SKM-1 (cell line): ENCODE measurements at regions not wholly inside any gene's neighbourhood (a gene's known extent, or its start where the extent isn't known, plus 50 kb on each side); places are given as distances from the start of the nearest gene placed in this dataset.
"Not testable (repeated sequence)": the region's sequence is repeated elsewhere in the genome, so short reads cannot be mapped to it uniquely, and the experiment has no call there.

Experiments used
- DNase-seq: peaks from one replicate; lab custom pipeline; 2025; ENCODE audit not compliant: unreplicated experiment; lab: John Stamatoyannopoulos, UW

DNA sequence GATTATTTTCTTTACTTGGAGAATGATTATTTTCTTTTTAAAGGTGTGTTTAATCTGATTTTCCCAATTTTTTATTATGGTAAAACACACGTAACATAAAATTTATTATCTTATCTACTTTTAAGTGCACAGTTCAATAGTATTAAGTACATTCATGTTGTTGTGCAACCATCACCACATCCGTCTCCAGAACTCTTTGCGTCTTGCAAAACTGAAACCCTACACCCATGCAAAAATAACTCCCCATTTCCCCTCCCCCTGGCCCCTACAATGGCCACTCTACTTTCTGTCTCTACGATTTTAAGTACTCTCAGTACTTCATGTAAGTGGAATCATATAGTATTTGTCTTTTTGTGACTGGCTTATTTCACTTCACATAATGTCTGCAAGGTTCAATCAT lies 230.7 kb downstream of the SATB1 start:
- DNase-seq, result no peak

DNA sequence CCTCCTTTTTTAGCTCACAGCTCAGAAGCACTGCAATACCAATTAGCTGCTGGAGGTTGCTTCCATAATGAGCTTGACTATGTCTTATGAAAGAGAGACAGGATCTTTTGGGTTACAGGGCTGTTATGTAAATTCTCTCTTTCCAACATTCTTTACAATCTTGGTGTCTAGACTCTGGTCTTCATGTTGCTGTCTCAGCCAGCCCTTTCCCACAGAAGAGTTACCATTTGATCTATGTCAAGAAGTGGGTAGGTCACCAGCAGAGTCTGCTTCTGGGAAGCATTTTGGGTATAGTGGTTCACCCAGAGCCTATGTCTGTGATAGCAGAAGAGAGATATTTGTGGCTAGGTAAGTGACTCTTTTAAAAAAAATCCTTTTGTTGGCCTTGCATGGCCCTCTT lies 234.5 kb downstream of the SATB1 start:
- DNase-seq, result no peak

GRCh38 chr3:18189282-18190050 lies 235.7 kb downstream of the SATB1 start:
- no peak for DNase-seq

DNA sequence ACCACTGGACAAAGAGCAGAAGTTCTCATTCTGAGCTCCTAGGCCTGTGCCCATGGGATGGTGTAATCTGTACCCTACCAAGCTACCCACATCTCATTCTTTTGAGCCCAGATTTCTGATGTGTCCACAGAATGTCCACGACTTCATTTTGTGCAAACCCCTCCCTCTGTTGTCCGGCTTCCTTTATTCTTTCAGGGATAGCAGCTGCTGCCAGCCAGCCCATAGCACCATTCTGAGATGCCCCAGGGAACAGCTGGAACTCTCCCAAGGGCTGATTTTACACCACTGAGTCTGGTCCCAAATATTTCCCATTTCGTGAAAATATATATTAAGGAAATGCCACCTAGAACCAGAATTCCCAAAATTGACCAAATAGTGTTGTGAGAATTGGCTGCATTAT lies 236.6 kb downstream of the SATB1 start:
- DNase-seq, result no peak

DNA sequence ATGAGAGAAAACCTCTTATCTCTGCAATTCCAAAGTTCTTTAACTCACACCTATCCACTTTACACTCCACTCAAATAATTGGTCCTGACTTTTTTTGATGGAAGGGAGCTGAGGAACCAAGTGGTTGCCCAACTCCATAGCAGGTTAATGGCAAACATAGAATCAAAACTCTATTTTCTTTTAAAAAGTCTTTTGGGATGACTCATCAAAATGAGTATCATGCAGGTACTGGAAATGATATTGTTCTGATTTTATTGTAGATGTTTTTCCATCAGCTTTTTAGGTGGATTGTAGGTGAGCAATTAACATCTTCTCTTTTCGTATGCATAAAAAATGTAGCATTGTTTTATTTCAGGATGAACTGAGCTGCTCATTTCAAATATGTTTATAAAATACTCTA lies 239.5 kb downstream of the SATB1 start:
- DNase-seq, result no peak

DNA sequence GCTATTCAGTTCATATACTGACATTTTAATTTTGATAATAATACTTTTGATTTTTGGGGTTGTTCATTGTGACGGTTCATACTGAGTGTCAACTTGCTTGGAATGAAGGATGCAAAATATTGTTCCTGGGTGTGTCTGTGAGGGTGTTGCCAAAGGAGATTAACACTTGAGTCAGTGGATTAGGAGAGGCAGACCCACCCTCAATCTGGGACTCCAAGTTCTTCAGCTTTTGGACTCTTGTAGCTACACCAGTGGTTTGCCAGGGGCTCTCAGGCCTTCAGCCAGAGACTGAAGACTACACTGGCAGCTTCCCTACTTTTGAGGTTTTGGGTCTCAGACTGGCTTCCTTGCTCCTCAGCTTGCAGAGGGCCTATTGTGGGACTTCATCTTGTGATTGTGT lies 242.2 kb downstream of the SATB1 start:
- not testable (repeated sequence) for DNase-seq

GRCh38 chr3:18179521-18179920 lies 245.6 kb downstream of the SATB1 start:
- DNase-seq, result no peak

- DNase-seq, result no peak
Observed at GRCh38 chr3:18177271-18177670, 247.9 kb downstream of the SATB1 start.

- DNase-seq, result not testable (repeated sequence)
Observed at GRCh38 chr3:18173891-18174290, 251.2 kb downstream of the SATB1 start.

DNA sequence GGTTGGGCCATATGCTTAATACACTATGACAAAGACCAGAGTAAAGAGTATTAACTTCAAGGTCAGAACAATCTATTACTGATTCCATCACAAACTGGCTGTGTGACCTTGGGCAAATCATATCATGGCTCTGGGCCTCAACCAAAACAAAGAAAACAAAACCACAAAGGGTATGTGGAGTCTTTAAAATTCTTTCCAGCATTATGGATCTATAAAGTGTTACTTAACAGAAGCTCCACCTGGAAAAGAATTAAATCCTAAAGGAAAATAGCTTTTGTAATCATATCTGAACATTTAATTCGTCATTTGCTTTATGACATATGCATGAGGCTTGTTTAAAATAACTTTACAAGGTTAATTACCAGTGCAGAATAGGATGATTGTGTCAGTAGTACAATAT lies 265.5 kb downstream of the SATB1 start:
- no peak for DNase-seq

DNA sequence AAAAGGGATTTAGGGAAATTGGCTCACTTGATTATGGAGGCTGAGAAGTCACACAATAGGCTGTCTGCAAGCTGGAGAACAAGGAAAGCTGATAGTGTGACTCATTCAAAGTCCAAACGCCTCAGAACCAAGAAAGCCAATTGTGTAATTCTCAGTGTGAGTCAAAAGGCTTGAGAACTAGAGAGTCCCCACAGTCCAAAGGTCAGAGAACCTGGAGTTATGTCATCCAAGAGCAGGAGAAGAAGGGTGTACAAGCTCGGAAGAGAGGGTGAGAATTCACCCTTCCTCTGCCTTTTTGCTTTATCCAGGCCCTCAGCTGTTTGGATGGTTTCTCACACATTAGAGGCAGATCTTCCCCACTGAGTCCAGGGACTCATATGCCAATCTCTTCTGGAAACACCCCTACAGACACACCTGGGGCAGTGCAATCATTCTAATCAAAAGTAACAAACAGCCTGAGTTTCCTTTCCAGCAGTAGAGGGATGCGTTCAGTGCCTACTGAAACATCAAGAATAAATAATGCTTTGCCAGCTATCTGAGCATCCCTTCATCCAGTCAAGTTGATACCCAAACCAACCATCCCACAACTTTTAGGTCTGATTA lies 271.5 kb downstream of the SATB1 start:
- no peak for DNase-seq

- DNase-seq, result no peak
Observed at GRCh38 chr3:18151199-18151598, 273.9 kb downstream of the SATB1 start.

DNA sequence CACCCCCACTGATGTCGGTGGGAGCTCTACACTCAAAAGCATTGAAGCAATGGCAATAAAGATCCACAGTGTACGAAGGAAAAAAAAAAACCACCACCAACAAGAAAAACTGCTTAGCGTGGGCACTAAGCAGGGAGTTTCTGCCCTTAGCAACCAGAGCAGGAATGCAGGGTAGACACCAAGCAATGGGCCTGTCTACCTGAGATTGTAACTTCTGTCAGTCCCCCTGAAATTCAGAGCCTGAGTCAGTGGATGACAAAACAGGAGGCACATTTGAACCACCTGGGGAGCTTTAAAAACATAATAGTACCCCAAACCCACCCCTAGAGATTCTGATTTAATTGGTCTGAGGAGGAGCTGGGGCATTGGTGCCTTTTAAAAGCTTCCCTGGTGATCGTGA lies 275.2 kb downstream of the SATB1 start:
- no peak for DNase-seq

- DNase-seq, result no peak
Observed at GRCh38 chr3:18149386-18149785, 275.8 kb downstream of the SATB1 start.

DNA sequence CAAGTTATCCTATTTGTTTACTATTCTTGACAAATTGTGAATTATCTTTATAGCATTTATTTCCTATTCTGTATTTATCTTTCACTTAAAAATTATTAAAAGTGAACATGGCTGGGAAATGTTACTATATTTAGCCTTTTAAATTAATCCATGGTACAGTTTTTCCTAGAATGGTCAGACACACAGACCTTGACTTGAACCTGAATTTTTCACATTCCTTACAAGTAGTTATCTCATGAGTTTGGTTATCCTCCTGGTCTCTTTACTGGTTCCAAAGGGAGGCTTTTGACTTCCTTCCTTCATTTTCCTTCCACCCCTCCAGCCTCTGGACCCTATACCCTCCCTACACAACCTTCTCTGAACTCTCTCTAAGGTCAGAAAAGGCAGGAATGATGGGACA lies 280.6 kb downstream of the SATB1 start:
- DNase-seq, result no peak

DNA sequence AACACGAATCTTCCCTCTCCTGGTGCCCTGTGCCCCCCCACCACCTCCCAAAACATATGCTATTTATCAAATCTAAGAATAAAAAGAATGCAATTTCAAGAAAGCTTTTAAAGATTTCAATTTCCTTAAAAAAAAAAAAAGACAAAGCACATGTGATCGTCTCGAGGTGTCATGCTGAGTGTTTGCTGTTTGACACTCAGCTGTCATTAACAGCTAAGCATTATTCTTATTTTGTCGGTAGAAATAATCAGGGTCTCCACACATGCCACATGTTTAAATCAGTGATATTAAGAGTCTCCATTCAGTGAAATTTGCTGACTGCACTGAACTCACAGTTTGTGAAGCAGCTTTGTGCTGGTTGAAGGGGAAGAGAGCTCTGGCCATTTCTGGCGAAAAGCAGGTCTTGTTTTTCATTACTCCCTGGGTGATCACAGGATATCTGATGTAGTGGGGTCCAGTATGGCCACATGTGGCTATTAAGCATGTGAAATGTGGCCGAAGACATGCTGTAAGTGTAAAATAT lies 281.8 kb downstream of the SATB1 start:
- no peak for DNase-seq

GRCh38 chr3:18137958-18138357 lies 287.2 kb downstream of the SATB1 start:
- no peak for DNase-seq

DNA sequence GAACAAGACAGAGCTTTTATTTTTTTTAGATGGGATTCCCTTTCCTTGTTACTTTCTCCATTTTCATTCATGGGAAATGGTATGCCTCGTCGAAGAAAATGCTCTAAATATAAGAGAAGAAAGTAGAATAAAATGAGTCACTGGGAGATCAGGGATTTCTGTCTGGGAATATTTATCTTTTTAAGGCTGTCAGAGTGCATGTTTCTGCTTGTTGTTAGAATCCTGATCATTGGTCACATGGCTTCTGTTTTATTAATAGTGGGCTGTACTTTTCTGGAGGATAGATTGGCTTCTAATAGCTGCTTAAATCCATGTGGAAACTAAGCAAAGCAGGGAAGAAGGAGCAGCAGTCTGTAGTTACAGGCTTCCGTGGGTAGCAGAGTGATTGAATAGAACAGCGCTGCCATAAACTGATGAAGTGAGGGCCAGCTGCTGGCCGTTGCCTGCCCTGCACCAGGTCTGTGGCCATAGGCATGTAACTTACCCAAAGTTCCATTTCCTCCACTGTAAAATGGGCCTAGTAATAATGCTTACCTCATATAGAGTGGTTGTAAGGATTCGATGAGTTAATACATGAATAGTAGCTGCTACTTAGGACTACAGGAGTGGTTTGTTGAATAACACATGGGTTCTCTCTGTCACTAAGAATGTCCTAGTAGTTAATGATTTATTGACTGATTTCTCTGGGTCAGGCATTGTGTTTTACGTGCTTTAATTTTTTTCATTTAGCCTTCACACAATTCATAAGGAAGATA lies 289.9 kb downstream of the SATB1 start:
- DNase-seq, result no peak

- DNase-seq, result no peak
Observed at GRCh38 chr3:18134386-18135059, 290.6 kb downstream of the SATB1 start.

- DNase-seq, result no peak
Observed at GRCh38 chr3:18132991-18133390, 292.1 kb downstream of the SATB1 start.
